ENCODE measurements at regions not wholly inside any gene's neighbourhood (a gene's known extent, or its start where the extent isn't known, plus 50 kb on each side); places are given as distances from the start of the nearest gene placed in this dataset.

DNA sequence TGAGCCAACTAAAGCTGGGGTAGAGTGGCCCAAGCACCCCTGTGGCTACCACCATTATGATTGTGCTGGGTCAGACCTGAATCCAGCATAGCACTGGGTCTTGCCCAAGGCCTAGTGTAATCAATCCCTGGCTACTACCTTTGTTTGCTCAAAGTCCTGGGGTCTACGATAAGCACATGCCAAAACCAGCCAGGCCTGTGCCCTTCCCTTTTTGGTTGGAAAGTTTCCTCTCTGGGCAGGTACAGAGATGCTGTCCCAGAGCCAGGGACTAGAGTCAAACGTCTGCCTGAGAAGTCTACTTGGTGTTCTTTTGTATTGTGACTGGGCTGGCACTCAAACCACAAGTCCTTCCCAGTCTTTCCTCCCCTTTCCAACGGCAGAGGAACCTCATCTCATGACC, 371.5 kb upstream of the MAGEC2 start:
- TF ChIP-seq, protein P1, sequence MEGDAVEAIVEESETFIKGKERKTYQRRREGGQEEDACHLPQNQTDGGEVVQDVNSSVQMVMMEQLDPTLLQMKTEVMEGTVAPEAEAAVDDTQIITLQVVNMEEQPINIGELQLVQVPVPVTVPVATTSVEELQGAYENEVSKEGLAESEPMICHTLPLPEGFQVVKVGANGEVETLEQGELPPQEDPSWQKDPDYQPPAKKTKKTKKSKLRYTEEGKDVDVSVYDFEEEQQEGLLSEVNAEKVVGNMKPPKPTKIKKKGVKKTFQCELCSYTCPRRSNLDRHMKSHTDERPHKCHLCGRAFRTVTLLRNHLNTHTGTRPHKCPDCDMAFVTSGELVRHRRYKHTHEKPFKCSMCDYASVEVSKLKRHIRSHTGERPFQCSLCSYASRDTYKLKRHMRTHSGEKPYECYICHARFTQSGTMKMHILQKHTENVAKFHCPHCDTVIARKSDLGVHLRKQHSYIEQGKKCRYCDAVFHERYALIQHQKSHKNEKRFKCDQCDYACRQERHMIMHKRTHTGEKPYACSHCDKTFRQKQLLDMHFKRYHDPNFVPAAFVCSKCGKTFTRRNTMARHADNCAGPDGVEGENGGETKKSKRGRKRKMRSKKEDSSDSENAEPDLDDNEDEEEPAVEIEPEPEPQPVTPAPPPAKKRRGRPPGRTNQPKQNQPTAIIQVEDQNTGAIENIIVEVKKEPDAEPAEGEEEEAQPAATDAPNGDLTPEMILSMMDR (IDR thresholded peaks at IDR 0.05): no peak
- H3K4me1 Mint-ChIP-seq: no peaks in the 10 kb centered on the region
- peaks cover 5% of the 10 kb centered on the region for H3K36me3 Mint-ChIP-seq (ENCODE audit: low read depth)
- DNase-seq: no peak
- no peak overlapping the region for H3K27ac Mint-ChIP-seq
- no peak overlapping the region for H3K4me3 Mint-ChIP-seq
- H3K27me3 Mint-ChIP-seq (ENCODE audit: low read depth, poor library complexity): peaks cover 4% of the 10 kb centered on the region
- peaks cover 61% of the 10 kb centered on the region for H3K9me3 Mint-ChIP-seq

DNA sequence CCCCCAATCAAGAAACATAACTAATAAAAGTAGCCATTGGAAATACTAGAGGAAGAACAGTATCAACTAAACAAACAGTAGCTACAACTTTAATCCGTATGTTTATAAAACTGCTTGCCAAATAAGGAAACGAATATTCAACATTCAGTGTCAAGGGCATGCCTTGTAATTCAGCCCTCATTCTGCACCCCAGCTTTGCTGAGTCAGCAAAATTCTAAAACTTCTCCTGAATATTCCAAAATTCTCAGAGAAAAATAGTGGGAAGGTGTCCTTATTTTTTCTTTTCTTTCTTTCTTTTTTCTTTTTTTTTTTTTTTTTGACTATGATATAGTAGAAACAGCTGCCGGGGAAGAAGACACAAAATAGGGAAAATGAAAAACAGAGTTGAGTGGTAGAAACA, 344.8 kb upstream of the MAGEC2 start:
- no peak overlapping the region for H3K27ac Mint-ChIP-seq
- H3K4me1 Mint-ChIP-seq: no peaks in the 10 kb centered on the region
- peaks cover 35% of the 10 kb centered on the region for H3K9me3 Mint-ChIP-seq
- DNase-seq: no peak
- H3K27me3 Mint-ChIP-seq (ENCODE audit: low read depth, poor library complexity): no peaks in the 10 kb centered on the region
- no peaks in the 10 kb centered on the region for H3K36me3 Mint-ChIP-seq (ENCODE audit: low read depth)
- TF ChIP-seq, protein P1 (IDR thresholded peaks at IDR 0.05): no peak
- H3K4me3 Mint-ChIP-seq: no peak overlapping the region

DNA sequence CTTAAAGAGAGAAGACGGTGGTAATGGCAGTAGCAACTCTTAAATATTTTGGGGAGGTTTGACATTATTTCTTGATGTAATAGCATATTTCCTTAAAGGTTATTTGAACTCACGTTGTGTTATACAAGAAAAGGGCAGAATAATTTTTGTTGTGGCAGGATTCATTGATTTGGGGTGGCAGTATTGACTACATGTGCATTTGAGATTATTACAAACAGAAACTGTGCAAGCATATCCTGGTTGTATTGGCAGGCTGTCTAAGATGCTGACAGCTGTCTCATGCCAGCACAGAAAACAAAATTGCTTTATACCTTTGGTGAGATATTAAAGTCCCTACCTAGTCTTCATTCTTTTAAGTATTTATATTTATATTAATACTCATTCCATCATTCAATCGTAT, 300.7 kb upstream of the MAGEC2 start:
- no peak for DNase-seq
- Mint-ChIP-seq H3K27ac (no peak overlapping the region), H3K4me1 (no peaks in the 10 kb centered on the region), H3K36me3 (ENCODE audit: low read depth) (no peaks in the 10 kb centered on the region), H3K4me3 (no peak overlapping the region), H3K27me3 (ENCODE audit: low read depth, poor library complexity) (no peaks in the 10 kb centered on the region), H3K9me3 (peaks cover 5% of the 10 kb centered on the region)
- TF ChIP-seq, protein P1 (IDR thresholded peaks at IDR 0.05): no peak

DNA sequence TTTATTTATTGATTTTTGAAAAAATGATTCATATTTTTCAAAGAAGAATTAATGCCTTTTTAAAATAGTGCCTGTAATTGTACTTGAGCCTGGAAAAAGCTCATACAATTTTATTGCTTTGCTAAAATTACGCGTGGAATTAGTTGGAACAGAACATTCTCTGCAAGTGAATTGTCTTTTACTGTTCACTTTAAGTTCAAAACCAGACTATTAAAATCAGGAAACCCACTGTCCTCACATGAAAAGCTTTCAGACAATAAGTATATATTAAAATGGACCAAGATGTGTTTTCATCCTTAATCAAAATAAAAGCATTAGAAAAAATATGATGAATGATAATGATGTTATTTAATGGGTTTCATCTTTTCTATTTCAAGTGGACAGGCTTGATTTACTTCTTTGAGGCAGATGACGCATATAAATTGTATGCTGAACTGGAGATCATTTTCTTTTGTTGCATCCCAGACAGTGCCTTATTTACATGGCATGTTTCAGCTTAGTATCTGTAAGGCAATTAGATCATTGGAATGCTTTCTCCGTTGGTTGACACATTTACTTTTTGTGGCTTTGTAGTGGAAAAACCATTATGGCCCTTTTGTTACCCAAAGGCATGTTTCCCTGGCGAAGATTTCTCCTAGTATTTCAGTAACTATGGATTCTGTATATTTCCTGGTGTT, 299.0 kb upstream of the MAGEC2 start:
- peaks cover 12% of the 10 kb centered on the region for H3K9me3 Mint-ChIP-seq
- no peaks in the 10 kb centered on the region for H3K36me3 Mint-ChIP-seq (ENCODE audit: low read depth)
- no peak overlapping the region for H3K4me3 Mint-ChIP-seq
- no peaks in the 10 kb centered on the region for H3K27me3 Mint-ChIP-seq (ENCODE audit: low read depth, poor library complexity)
- H3K27ac Mint-ChIP-seq: no peak overlapping the region
- no peak for DNase-seq
- TF ChIP-seq, protein P1 (IDR thresholded peaks at IDR 0.05): no peak
- no peaks in the 10 kb centered on the region for H3K4me1 Mint-ChIP-seq

DNA sequence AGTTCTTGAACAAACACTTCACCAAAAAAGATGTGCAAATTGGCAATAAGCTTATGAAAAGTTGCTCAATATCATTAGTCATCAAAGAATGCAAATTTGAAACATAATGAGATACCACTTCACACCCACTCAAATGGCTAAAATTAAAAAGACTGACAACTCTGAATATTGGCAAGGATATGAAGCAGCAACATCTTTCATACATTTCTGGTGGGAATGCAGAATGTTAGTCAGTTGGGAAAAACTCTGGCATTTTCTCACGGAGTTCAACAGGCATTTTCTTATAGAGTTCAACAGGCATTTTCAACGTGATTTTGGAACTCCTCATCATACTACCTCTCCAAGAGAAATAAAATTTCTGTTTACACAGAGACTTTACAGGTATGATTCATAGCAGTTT, 297.4 kb upstream of the MAGEC2 start:
- Mint-ChIP-seq H3K4me1 (no peaks in the 10 kb centered on the region), H3K4me3 (no peak overlapping the region), H3K36me3 (ENCODE audit: low read depth) (no peaks in the 10 kb centered on the region), H3K27me3 (ENCODE audit: low read depth, poor library complexity) (no peaks in the 10 kb centered on the region), H3K27ac (no peak overlapping the region), H3K9me3 (peaks cover 23% of the 10 kb centered on the region)
- no peak for DNase-seq
- TF ChIP-seq, protein P1 (IDR thresholded peaks at IDR 0.05): no peak

DNA sequence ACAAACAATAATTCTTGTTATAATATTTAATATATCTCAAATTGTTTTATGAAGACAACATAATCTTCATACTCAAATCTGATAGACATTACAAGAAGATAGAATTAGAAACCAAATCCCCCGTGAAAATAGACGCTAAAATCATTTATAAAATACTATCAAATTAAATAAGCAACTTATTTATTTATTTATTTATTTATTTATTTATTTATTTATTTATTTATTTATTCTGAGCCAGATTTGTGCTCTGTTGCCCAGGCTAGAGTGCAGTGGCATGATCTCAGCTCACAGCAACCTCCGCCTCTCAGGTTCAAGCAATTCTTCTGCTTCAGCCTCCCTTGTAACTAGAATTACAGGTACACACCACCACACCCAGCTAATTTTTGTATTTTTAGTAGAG, 294.9 kb upstream of the MAGEC2 start:
- Mint-ChIP-seq H3K36me3 (ENCODE audit: low read depth) (no peaks in the 10 kb centered on the region), H3K4me3 (no peak overlapping the region), H3K27me3 (ENCODE audit: low read depth, poor library complexity) (no peaks in the 10 kb centered on the region), H3K27ac (no peak overlapping the region), H3K4me1 (no peaks in the 10 kb centered on the region), H3K9me3 (peaks cover 27% of the 10 kb centered on the region)
- DNase-seq: no peak
- TF ChIP-seq, protein P1 (IDR thresholded peaks at IDR 0.05): no peak

Measured in nephron progenitor cell (in vitro differentiated cells).